GM19240 (cell line): ENCODE measurements at regions not wholly inside any gene's neighbourhood (a gene's known extent, or its start where the extent isn't known, plus 50 kb on each side); places are given as distances from the start of the nearest gene placed in this dataset.
"Not testable (repeated sequence)": the region's sequence is repeated elsewhere in the genome, so short reads cannot be mapped to it uniquely, and the experiment has no call there.

Source experiments
- DNase-seq: peaks from one replicate; pipeline ENCODE4 v3.0.0; 2011; ENCODE audit warnings: low spot score; ENCODE audit not compliant: insufficient read length

DNA sequence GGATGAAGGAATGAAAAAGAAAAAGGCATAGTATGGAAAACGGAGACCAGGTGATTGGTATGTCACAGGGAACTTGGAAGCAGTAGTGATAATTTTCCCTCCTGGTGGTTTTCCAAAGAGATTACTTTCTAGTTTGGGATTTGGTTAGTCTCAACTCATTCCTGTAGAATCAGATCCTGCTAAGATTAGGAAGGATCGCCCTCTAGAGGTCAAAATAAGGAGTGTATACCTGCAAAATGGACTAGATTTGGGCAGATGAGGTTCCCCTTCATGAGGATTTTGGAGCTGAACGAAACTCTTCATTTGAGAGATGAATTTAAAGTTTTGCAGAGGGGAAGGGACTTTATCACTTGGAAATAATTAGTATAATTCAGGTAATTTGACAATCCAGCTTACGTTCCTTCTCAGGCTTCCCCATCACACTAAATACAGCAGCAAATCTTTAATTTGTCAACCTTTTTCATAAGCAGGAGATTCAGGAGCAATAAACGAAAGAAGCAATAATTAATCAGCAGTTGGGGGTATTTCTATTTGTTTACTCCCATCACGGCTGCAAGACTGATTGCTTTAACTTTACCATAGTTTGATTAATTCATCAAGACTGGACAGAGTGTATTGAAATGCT lies 65.2 kb downstream of the CCDC195 start:
- DNase-seq: no peak

DNA sequence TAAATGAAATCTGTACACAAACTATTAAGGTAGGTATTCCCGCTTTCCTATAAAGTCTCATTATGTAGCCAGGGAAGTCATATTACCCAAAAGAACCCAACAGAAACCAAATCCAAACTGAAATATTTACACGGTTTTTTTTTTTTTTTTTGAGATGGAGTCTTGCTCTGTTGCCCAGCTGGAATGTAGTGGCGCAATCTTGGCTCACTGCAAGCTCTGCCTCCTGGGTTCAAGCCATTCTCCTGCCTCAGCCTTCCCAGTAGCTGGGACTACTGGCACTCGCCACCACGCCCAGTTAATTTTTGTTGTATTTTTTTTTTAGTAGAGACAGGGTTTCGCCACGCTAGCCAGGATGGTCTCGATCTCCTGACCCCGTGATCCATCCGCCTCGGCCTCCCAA lies 62.5 kb upstream of the CUL3 start:
- not testable (repeated sequence) for DNase-seq

DNA sequence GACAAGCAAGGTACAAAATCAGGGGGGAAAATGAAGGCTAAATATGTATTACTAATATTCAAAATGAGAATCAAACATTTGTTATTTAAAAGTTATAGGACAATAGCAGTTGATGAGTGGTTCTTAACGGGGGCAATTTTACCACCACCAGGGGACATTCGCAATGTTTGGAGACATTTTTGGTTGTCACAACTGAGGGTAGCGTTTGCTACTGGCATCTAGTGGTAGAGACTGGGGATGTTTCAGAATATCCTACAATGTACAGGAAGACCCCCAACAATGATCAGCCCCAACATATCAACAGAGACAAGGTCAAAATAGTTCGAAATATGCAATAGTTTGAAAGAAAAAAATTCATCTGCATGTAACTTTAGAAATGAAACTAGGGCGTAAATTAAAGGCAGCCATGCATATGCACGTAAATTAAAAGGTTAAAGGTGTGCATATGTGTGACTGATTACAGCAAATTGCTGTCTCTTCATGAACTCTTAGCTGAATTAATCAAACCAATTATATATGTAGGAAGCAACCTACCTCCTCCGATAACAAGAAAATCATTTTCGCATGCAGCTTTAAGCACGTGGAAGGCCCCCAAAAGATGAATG lies 61.2 kb upstream of the CUL3 start:
- no peak for DNase-seq

- DNase-seq: no peak
Observed at GRCh38 chr2:224645722-224646121, 60.6 kb upstream of the CUL3 start.

DNA sequence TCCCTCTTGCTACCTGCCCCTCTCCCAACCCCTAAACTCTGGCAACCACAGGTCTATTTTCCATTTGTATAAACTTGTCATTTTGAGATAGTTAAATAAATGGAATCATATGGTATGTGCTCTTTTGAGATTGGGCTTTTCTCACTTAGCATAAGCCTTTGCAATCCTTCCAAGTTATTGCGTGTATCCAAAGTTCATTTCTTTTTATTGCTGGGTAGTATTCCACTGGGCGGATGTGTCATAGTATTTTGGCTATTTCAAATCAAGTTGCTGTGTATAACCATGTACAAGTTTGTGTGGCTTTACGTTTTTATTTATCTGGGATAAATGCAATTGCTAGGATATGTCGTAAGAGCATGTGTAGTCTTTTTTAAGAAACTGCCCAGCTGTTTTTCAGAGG lies 55.5 kb upstream of the CUL3 start:
- DNase-seq: no peak

DNA sequence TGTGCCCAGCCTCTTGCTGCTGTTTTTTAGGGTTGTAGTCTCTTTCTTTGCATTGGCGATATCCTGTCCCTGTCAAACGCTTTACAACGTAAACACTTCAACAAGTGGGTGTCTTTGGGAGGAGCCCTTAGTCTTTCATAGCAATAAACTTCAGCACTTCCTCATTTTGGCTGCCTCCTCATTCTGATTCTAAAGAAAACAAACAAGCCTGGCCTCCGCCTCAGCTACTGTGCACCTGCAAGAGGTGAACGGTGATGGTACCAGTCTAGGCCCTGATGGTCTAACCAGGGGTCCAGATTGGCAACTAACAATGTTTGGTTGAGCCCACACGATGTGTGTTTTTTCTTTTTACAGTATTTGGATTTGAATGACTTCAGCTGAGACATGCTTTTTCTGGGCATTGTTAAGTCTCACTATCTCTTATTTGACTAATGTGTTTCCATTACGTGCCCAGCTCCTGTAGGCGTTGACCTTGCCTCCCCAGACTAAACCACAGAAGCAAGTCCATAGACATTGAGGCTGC lies 53.2 kb upstream of the CUL3 start:
- DNase-seq: peak; percentile 21
